PC-3 (cell line): ENCODE measurements at regions not wholly inside any gene's neighbourhood (a gene's known extent, or its start where the extent isn't known, plus 50 kb on each side); places are given as distances from the start of the nearest gene placed in this dataset.

Experiments
- CTCF ChIP-seq: fragments of 300-600 bp; sonication (generic); conservative IDR thresholded peaks from 2 replicates; pipeline ENCODE4 v1.5.1; 2017; ENCODE audit warnings: antibody characterized with exemption, low read depth, mild to moderate bottlenecking, low read length
- EZH2 ChIP-seq: fragments of 300-600 bp; sonication (generic); IDR thresholded peaks from one replicate; pipeline ENCODE4 v1.6.1; 2017; ENCODE audit warnings: antibody characterized with exemption, mild to moderate bottlenecking, low read length; ENCODE audit not compliant: unreplicated experiment
- EZH2phosphoT487 ChIP-seq: fragments of 300-600 bp; sonication (generic); IDR thresholded peaks from 2 replicates; pipeline ENCODE4 v1.6.1; 2018; ENCODE audit warnings: mild to moderate bottlenecking, antibody characterized with exemption, low read length, borderline replicate concordance

- no peak for TF ChIP-seq CTCF
- no peak for TF ChIP-seq EZH2
- no peak for TF ChIP-seq EZH2phosphoT487
These were observed 339.1 kb upstream of the CCNH start for GRCh38 chr5:87751824-87752223.
